SK-N-SH (cell line): ENCODE measurements at regions not wholly inside any gene's neighbourhood (a gene's known extent, or its start where the extent isn't known, plus 50 kb on each side); places are given as distances from the start of the nearest gene placed in this dataset.

Experiments
- GABPA ChIP-seq: IDR thresholded peaks from 2 replicates; pipeline ENCODE4 v1.4.0; 2012; ENCODE audit warnings: low read depth, mild to moderate bottlenecking
- NFIC ChIP-seq: IDR thresholded peaks from 2 replicates; pipeline ENCODE4 v1.4.0; 2012; ENCODE audit warnings: borderline replicate concordance
- RXRA ChIP-seq: IDR thresholded peaks from 2 replicates; pipeline ENCODE4 v1.4.0; 2012; ENCODE audit warnings: low read depth, mild to moderate bottlenecking, borderline replicate concordance
- SMC3 ChIP-seq: IDR thresholded peaks from 2 replicates; pipeline ENCODE4 v1.6.1; 2012; ENCODE audit warnings: low read depth, low read length, improper control_type of control experiment
- TAF1 ChIP-seq: IDR thresholded peaks from 2 replicates; pipeline ENCODE4 v1.6.1; 2012; ENCODE audit warnings: low read depth, mild to moderate bottlenecking, low read length, moderate library complexity, borderline replicate concordance
- TF ChIP-seq, protein P1 (sequence below): fragments of 200-600 bp; sonication (generic); IDR thresholded peaks from 2 replicates; pipeline ENCODE4 v1.6.1; 2017; ENCODE audit warnings: antibody characterized with exemption, mild to moderate bottlenecking, moderate library complexity
- TF ChIP-seq, protein P2 (sequence below): fragments of 150-350 bp; IDR thresholded peaks from 2 replicates; pipeline ENCODE4 v1.6.1; 2017; ENCODE audit warnings: antibody characterized with exemption, low read length, low read depth, borderline replicate concordance

DNA sequence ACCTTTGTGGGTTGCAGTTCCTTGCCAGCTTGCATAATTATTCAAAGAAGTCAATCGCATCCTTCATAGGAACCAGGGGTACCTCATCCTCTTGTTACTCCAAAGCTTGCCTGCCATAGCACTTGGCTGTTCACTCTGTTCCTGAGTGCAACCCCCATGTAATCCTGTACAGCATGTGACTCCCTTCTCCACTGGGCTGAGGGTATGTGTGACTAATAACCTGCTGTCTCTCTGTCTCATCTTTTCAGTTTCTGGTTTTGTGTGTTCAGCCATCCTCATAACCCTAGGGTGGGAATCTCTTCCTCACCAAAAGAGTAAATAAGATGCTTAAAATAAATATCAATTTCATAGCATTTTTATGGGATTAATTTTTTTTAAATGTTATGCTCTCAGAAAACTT, 351.9 kb downstream of the S1PR1 start:
- TF ChIP-seq TAF1: no peak
- TF ChIP-seq, protein P1, sequence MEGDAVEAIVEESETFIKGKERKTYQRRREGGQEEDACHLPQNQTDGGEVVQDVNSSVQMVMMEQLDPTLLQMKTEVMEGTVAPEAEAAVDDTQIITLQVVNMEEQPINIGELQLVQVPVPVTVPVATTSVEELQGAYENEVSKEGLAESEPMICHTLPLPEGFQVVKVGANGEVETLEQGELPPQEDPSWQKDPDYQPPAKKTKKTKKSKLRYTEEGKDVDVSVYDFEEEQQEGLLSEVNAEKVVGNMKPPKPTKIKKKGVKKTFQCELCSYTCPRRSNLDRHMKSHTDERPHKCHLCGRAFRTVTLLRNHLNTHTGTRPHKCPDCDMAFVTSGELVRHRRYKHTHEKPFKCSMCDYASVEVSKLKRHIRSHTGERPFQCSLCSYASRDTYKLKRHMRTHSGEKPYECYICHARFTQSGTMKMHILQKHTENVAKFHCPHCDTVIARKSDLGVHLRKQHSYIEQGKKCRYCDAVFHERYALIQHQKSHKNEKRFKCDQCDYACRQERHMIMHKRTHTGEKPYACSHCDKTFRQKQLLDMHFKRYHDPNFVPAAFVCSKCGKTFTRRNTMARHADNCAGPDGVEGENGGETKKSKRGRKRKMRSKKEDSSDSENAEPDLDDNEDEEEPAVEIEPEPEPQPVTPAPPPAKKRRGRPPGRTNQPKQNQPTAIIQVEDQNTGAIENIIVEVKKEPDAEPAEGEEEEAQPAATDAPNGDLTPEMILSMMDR: no peak
- TF ChIP-seq NFIC: no peak
- TF ChIP-seq, protein P2, sequence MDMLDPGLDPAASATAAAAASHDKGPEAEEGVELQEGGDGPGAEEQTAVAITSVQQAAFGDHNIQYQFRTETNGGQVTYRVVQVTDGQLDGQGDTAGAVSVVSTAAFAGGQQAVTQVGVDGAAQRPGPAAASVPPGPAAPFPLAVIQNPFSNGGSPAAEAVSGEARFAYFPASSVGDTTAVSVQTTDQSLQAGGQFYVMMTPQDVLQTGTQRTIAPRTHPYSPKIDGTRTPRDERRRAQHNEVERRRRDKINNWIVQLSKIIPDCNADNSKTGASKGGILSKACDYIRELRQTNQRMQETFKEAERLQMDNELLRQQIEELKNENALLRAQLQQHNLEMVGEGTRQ: no peak
- no peak for TF ChIP-seq SMC3
- TF ChIP-seq RXRA: no peak
- no peak for TF ChIP-seq GABPA
